SIG-M5 treated with dmso at 0.1 percent for 504 hours (cell line): ENCODE measurements at regions not wholly inside any gene's neighbourhood (a gene's known extent, or its start where the extent isn't known, plus 50 kb on each side); places are given as distances from the start of the nearest gene placed in this dataset.

Source experiments
- DNase-seq: peaks from one replicate; lab custom pipeline; 2025; ENCODE audit not compliant: unreplicated experiment; lab: John Stamatoyannopoulos, UW

DNA sequence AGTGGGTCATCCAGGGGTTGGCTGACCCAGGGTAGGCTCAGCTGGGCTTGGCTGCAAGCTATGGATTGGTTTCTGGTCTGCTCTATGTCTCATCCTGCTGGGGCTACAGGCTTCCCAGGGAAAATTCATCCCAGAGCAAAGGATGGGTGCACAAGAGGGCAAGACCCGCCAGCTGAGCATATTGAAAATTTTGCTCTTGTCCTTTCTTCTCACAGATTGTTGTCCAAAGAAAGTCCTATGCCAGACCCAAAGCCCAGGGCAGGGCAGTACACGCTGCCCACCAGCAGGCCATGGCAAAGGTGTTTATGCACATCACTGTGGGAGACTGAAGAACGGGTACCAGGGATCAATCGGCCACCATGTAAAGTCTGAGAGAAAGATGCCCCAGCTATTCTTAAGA, 95.3 kb upstream of the PARP11 start:
- no peak for DNase-seq

DNA sequence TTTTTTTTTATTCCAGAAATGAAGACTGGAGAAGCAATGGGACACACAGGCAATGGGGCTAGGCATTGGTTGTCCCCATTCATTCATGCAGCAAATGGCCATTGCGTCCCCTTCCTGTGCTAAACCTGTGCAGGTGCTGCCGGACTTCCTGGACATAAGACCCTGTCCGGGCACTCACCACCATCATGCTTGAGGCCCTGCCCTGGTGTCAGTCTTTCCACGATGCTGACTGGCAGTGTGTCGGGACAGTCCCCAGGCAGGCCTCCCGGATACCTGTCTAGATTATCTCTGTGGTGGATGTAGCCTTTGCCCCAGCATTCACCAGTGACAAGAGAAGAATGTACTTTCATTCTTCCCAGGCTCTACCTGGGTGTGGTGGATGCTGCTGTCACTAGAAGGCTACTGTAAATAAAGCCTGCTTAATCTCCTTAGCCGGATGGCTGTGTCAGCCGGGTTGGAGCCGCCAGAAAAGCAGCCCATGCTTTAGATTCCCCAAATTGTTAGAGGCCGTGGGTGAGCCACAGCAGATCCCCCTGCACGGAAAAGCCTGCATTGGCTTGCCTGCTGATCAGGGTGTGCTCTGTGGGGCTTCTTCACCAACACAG, 94.5 kb upstream of the PARP11 start:
- DNase-seq = no peak

GRCh38 chr12:3966376-3966775, 93.2 kb upstream of the PARP11 start:
- DNase-seq = no peak

- DNase-seq = no peak
Observed at GRCh38 chr12:3965046-3965445, 91.8 kb upstream of the PARP11 start.

- DNase-seq = no peak
Observed at GRCh38 chr12:3964439-3964838, 91.2 kb upstream of the PARP11 start.

DNA sequence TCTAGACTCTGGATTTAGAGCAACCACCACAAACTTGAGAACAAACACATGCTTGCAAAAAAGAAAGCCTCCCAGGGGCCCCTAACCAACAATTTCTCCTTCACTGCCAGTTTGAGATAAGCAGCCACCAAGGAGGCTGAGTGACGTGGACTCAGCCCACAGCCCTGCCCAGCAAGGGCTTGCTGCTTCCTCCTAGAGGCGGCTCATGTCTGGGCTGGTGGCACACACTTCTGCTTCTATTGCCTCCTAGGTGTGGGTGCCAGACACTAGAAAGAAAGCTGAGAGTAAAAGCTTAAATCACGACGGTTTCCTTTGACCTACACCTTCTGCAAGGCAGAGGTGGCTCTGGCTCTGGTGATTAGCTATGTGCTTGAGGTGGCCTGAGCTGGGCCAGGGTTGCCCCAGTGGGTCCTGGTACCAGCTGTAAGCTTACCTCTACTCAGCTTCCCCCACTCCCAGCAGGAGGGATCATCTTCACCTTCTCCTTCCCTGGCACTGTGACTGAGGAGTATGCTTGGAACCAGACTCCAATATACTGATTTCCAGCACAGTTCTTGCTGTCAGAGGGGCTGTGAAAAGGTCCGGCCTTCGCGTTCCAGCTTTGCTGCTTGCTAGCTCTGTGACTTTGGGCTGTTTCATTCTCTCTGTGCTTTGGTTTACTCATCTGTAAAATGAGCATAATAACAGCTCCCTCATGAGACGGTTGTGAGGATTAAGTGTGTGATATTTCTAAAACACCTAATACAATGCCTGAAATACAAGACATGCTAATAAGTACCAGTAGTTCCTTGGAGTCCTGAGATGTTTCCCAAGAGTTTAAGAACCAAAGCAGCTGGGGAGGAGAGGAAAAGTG, 89.7 kb upstream of the PARP11 start:
- DNase-seq = no peak

- no peak for DNase-seq
Observed at GRCh38 chr12:3961591-3961990, 88.4 kb upstream of the PARP11 start.

- no peak for DNase-seq
Observed at GRCh38 chr12:3959799-3960560, 86.8 kb upstream of the PARP11 start.

- no peak for DNase-seq
Observed at GRCh38 chr12:3958534-3958933, 85.3 kb upstream of the PARP11 start.

DNA sequence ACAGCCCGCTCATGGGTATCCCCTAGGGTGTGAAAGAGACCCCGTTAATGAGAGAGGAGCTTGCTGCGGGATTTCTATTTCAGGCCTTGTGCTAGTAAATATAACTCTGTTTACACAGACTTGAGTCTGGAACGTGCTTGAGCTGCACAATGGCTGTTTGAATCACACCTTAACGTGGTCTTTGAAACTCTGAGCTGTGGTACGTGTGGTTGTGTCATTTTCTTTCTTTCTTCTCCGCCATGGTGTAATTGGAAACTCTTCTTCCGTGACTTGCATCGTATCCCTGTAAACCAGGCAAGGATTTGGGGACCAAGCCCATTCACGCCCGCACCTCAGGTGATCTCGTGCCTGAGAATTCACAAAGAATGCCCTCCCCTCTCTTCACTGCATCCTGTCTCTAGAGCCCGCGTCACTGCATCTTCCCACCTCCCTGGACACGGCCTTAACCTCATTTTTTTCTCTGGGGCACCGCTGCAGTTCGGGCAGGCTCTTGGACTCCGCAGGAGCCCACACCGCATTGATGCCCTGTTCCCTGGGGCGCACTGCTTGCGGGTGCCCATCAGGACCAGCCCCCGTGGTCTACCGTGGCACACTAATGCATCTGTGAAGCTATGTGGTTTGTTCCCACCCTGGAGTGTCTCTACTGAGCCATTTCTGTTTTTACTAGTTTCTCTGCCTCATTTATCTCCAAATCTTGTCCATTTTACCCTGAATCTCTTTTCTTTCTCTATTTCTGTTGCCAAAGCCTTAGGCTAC, 78.4 kb upstream of the PARP11 start:
- no peak for DNase-seq

DNA sequence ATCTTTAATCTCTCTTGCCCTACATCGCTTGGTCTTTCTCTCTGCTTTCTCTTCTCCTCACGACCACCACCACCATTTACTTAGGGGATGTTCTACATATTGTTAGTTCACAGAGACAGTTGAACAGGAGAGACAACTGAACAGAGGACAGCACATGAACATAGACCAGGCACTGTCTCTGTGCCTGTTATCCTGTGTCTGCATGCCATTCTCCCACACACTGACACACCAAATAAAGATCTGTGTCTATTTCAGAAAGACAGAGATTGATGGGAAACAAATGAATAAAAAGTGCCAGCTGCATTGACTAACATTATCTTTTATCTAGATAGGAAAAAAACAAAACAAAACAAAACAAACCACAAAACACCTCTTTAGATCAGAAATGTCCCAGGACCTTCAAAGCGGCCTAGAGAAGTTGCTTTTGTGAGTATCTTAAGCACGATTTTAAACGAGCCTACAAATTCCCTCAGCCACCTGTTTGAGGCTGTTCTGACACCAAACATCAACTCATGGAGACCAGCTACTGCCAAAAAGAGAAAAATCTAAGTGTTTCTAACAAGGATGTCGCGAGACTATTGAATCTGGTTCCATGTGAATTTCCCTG, 77.6 kb upstream of the PARP11 start:
- no peak for DNase-seq

DNA sequence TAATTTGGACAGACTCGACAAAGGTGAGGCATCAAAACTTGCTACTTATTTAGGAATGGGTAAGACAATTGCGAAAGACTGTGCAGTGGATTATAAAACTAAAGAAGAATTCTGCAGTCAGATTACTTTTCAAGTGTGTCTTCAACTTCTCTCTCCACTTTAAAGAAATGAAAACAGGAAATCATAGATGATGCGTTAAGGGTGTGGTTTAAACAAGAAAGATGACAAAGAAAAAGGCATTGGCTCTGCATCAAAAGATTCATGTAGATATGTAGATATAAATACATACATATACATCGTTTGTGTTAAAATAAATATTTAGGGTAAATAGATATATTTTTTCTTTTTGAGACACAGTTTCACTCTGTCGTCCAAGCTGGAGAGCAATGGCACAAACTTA, 74.6 kb upstream of the PARP11 start:
- no peak for DNase-seq

GRCh38 chr12:3945671-3946070, 72.5 kb upstream of the PARP11 start:
- no peak for DNase-seq

DNA sequence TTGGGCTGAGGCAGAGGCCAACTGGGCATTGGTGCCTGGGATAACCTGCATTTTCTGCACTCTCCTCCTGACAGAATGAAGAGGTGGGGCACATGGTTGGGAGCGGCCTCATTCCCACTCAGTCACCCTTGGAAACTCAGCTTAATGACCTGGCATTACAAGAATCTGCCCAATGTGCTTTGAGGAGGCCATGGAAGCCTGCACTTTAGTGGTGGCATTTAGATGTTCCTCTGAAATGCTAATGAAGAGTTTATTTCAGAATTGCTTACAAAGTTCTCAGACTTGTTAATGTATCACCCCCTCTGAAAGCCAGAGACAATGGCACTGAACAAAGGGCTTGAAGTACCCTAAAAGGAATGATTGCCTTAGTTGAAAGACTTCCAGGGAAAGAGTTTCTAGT, 71.4 kb upstream of the PARP11 start:
- DNase-seq = no peak

DNA sequence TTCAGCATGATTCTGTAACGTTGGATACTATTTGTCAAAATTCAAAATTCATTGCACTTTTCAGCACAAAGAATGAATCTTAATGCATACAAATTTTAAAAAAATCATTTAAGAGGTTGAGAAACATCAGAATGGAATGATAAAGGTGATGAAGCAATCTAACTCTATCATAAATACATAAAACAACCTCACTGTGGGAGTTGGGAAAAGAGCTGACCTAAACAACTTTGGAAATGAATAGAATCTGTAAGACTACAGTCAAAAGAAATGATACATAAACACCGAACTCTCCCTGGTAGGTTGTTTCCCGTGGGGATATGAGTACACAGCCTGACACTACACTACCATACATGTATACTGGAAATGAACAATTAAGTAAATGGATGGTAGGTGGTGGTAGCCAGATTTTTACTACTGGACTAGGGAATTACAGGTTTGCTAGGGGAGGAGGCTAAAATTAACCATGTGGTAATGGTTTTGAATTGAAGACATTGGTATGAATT, 64.9 kb upstream of the PARP11 start:
- no peak for DNase-seq

DNA sequence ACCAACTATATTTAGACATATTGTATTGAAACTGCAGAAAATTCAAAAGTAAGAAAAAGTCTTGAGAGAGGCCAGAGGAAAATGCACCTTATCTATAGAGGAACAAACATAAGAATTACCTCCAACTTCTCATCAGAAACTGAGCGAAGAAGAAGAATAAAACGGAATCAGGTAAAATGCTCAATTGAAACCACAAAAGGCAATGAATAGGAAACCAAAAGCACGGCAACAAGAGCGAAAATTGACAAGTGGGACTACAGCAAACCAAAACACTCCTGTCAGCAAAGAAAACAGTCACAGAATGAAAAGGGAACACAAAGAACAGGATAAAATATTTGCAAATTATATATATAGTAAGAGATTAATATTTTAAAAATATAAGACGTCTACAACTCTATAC, 61.9 kb upstream of the PARP11 start:
- DNase-seq = no peak

DNA sequence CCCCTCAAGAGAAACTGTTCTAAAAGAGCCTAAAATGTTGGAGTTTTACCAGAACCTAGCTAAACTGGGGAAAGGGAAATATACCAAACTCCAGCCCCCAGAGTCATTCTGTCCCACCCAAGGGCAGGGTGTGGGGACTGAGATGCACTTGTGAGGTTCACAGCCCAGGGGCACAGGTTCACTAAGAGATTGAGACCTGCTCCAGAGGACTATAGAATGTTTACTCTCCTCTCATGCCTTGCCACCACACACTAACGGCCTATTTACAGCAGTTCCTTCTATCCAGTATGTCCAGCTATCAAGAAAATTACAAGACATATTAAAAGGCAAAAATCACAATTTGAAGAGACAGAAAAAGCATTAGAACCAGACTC, 60.6 kb upstream of the PARP11 start:
- no peak for DNase-seq

- DNase-seq = no peak
Observed at GRCh38 chr12:3933074-3933818, 60.0 kb upstream of the PARP11 start.

- DNase-seq = no peak
Observed at GRCh38 chr12:3931776-3932175, 58.6 kb upstream of the PARP11 start.

DNA sequence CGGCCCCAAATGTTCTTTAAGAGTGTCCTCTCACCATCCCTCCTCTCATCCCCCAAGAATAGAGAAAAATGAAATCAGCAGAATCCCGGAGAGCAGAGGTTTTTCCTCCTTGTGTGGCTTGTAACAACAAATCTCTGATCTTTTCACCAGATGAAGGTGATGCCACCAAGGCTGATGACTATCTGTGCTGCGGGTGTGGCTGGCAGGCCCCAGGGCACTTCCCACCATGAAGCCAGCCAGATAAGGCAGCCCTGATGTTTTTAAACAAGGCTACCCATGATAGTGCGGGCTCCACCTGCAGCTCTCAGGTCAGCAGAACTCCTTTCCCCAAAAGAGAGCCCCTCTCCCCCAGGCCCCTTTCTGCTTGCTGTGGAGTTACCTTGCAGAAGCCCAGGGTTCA, 58.0 kb upstream of the PARP11 start:
- no peak for DNase-seq
